HCT116 (cell line): ENCODE measurements at regions not wholly inside any gene's neighbourhood (a gene's known extent, or its start where the extent isn't known, plus 50 kb on each side); places are given as distances from the start of the nearest gene placed in this dataset.
A peak's percentile ranks its signal among the peaks of the same experiment; 100 is the strongest.

Experiments
- ATAC-seq: fragments of 200-7000 bp; cut with Tn5 transposase; 2 replicates; pipeline ENCODE4 v1.9.1; 2020; ENCODE audit warnings: mild to moderate bottlenecking, moderate library complexity
- BruUV-seq: library from RNA; stranded (reverse); fragments of 400-500 nt; replicated peaks from 2 replicates; lab custom pipeline; 2021; lab: Mats Ljungman, UMichigan
- CTCF ChIA-PET: fragments of 300-600 bp; sonication (Branson Sonifier 250); formaldehyde crosslinking; loops from one replicate; lab custom pipeline; 2021; ENCODE audit warnings: antibody characterized with exemption; lab: Charles Lee
- POLR2A ChIA-PET: fragments of 300-600, 350-600 bp; sonication (Branson Sonifier 250); formaldehyde crosslinking; loops from one replicate; lab custom pipeline; 2021; ENCODE audit warnings: antibody characterized with exemption; lab: Charles Lee
- RAD21 ChIA-PET, 2 experiments: fragments of 300-600 bp; sonication (Branson Sonifier 250); formaldehyde crosslinking; loops; one replicate each; lab custom pipeline; 2023; ENCODE audit warnings: low total read pairs in 2 of 2; ENCODE audit not compliant: uncharacterized antibody in 2 of 2, unreplicated experiment in 2 of 2, low non-redundant PET in 1 of 2; lab: Charles Lee
- DNase-seq: peaks from one replicate; pipeline ENCODE4 v3.0.0-alpha.2; 2010; ENCODE audit warnings: low read depth, low spot score
- H2AFZ ChIP-seq: fragments of 200-600 bp; shearing (Covaris generic), sonication (generic); 2 replicates; pipeline ENCODE4 v1.6.1; 2017; ENCODE audit warnings: low read depth, mixed run types, mixed read lengths, antibody characterized with exemption, low read length; ENCODE audit not compliant: poor library complexity, severe bottlenecking
- H3K27ac ChIP-seq: 2 replicates; pipeline ENCODE4 v1.5.1; 2012; ENCODE audit warnings: low read depth, low read length
- H3K27me3 ChIP-seq: fragments of 200-600 bp; sonication (generic); 2 replicates; pipeline ENCODE4 v1.6.1; 2016; ENCODE audit warnings: mixed run types, low read length, mixed read lengths; ENCODE audit not compliant: insufficient read depth
- H3K36me3 ChIP-seq, 2 experiments: fragments of 200-500 bp in 1 of 2; fragments of 200-600 bp in 1 of 2; sonication (Bioruptor generic) in 1 of 2; sonication (generic) in 1 of 2; 2 replicates each; pipeline versions ENCODE4 v1.5.1 to v1.6.1; 2014 to 2016; ENCODE audit warnings: low read length in 2 of 2, inconsistent platforms in 1 of 2, mixed read lengths in 1 of 2, mixed run types in 1 of 2; ENCODE audit not compliant: insufficient read depth in 2 of 2, control insufficient read depth in 1 of 2
- H3K4me1 ChIP-seq, 2 experiments: fragments of 200-600 bp in 1 of 2; sonication (generic) in 1 of 2; 2 replicates each; pipeline versions ENCODE4 v1.5.1 to v1.6.1; 2012 to 2017; ENCODE audit warnings: low read length in 2 of 2, inconsistent platforms in 1 of 2, mild to moderate bottlenecking in 1 of 2, mixed read lengths in 1 of 2, mixed run types in 1 of 2, moderate library complexity in 1 of 2; ENCODE audit not compliant: insufficient read depth in 2 of 2, control insufficient read depth in 1 of 2
- H3K4me2 ChIP-seq: fragments of 200-600 bp; sonication (generic); 2 replicates; pipeline ENCODE4 v1.6.1; 2017; ENCODE audit warnings: mixed run types, low read length, mixed read lengths
- H3K4me3 ChIP-seq, 2 experiments: fragments of 200-600 bp in 1 of 2; sonication (generic) in 1 of 2; replicated peaks in 1 of 2; 2 replicates each; pipeline ENCODE4 v1.5.1; 2011 to 2016; ENCODE audit warnings: low read length in 2 of 2, control low read depth in 1 of 2, low read depth in 1 of 2, mild to moderate bottlenecking in 1 of 2, mixed read lengths in 1 of 2, mixed run types in 1 of 2
- H3K79me2 ChIP-seq: fragments of 200-600 bp; sonication (generic); 2 replicates; pipeline ENCODE4 v1.6.1; 2017; ENCODE audit warnings: mild to moderate bottlenecking, mixed run types, low read length, moderate library complexity, mixed read lengths; ENCODE audit not compliant: insufficient read depth
- H3K9ac ChIP-seq: fragments of 200-600 bp; sonication (generic); 2 replicates; pipeline ENCODE4 v1.6.1; 2016; ENCODE audit warnings: low read length, mixed read lengths
- H3K9me2 ChIP-seq: fragments of 200-600 bp; sonication (generic), shearing (Covaris generic); 2 replicates; pipeline ENCODE4 v1.6.1; 2017; ENCODE audit warnings: mixed run types, mild to moderate bottlenecking, moderate library complexity; ENCODE audit not compliant: insufficient read depth
- H3K9me3 ChIP-seq, 2 experiments: fragments of 200-500 bp in 1 of 2; fragments of 200-600 bp in 1 of 2; sonication (Bioruptor generic) in 1 of 2; sonication (generic) in 1 of 2; 2 replicates each; pipeline ENCODE4 v1.6.1; 2014 to 2017; ENCODE audit warnings: low read length in 2 of 2, mixed read lengths in 2 of 2, inconsistent platforms in 1 of 2, low read depth in 1 of 2, mild to moderate bottlenecking in 1 of 2, mixed run types in 1 of 2, moderate library complexity in 1 of 2; ENCODE audit not compliant: control insufficient read depth in 1 of 2, insufficient read depth in 1 of 2
- H4K20me1 ChIP-seq: fragments of 200-600 bp; sonication (generic), shearing (Covaris generic); 2 replicates; pipeline ENCODE4 v1.6.1; 2017; ENCODE audit warnings: mixed run types, mild to moderate bottlenecking, moderate library complexity; ENCODE audit not compliant: insufficient read depth
- EGR1 ChIP-seq: IDR thresholded peaks from 2 replicates; pipeline ENCODE4 v1.6.1; 2012; ENCODE audit warnings: low read depth
- FOSL1 ChIP-seq: IDR thresholded peaks from 2 replicates; pipeline ENCODE4 v1.6.1; 2012; ENCODE audit warnings: low read depth
- JUND ChIP-seq: IDR thresholded peaks from 2 replicates; pipeline ENCODE4 v1.6.1; 2012
- POLR2A ChIP-seq: IDR thresholded peaks from 2 replicates; pipeline ENCODE4 v1.7.0; 2011; ENCODE audit warnings: borderline replicate concordance; ENCODE audit not compliant: insufficient read depth, insufficient read length; ENCODE audit errors: extremely low read depth
- POLR2AphosphoS5 ChIP-seq: IDR thresholded peaks from 2 replicates; pipeline ENCODE4 v1.6.1; 2011; ENCODE audit warnings: mild to moderate bottlenecking, low read depth, low read length, moderate library complexity
- SIN3A ChIP-seq: IDR thresholded peaks from 2 replicates; pipeline ENCODE4 v1.6.1; 2012; ENCODE audit warnings: low read depth
- SP1 ChIP-seq: IDR thresholded peaks from 2 replicates; pipeline ENCODE4 v1.6.1; 2012; ENCODE audit warnings: low read depth
- ZFX ChIP-seq: fragments of 450-650 bp; IDR thresholded peaks from 2 replicates; pipeline ENCODE4 v1.6.1; 2017
- ZNF274 ChIP-seq: fragments of 200-500 bp; sonication (Bioruptor generic); IDR thresholded peaks from 2 replicates; pipeline ENCODE4 v1.6.1; 2014; ENCODE audit warnings: mild to moderate bottlenecking, low read depth, low read length, inconsistent platforms
- intact Hi-C: fragments of 100-400 bp; cut with micrococcal nuclease; formaldehyde crosslinking; loops from 2 replicates; pipeline ENCODE4 v1.10.0; 2022
- TF ChIP-seq, protein P1 (sequence below): IDR thresholded peaks from 2 replicates; pipeline ENCODE4 v1.6.1; 2012

DNA sequence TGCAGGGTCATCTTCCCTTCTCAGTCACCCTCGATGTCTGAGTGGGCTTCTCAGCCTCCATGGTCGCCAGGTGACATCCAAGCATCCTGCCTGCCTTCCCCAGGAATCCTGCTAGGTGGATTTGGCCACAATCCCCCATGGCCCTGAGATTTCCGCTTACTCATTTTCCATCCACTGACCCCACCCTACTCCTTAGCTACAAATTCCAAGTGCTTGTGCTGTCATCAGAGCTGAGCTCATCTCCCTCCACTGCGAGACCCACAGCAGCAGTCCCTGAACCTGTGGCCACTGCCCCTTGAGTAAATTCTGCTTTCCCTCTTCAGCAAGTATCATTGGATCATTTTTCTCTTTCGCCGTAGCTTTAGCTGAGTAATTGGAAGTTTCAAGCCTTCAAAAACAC is 90.5 kb upstream of the ANKRD10 start:
- peak overlapping the region in 1 of 2 experiments; percentile 1; a peak in 1 of 4 replicates for H3K4me3 ChIP-seq
- ATAC-seq = peak; percentile 72
- no peaks in the 10 kb centered on the region for H3K9me3 ChIP-seq
- peak; percentile 59 for DNase-seq
- peaks cover 9 to 42% of the 10 kb centered on the region in 2 experiments for H3K4me1 ChIP-seq
- peak overlapping the region; percentile 60 for H3K4me2 ChIP-seq
- peak overlapping the region; percentile 43 for H3K27ac ChIP-seq
- POLR2A ChIA-PET = no interaction called here
- no peaks in the 10 kb centered on the region for H3K9me2 ChIP-seq
- no peaks in the 10 kb centered on the region for H4K20me1 ChIP-seq
- H2AFZ ChIP-seq = peak overlapping the region; percentile 19
- intact Hi-C loops = no loop called here
- no TSS peak for BruUV-seq
- TF ChIP-seq JUND (peak; percentile 58), FOSL1 (peak; percentile 46; the same call in 1 of the 2 replicates), SIN3A (0 out of 2 replicates have a peak, but pooled peaks have one; percentile 44), SP1 (peak; percentile 80), ZNF274 (no peak), POLR2AphosphoS5 (peak; percentile 33; the same call in 1 of the 2 replicates), POLR2A (peak; percentile 55)
- TF ChIP-seq, protein P1, sequence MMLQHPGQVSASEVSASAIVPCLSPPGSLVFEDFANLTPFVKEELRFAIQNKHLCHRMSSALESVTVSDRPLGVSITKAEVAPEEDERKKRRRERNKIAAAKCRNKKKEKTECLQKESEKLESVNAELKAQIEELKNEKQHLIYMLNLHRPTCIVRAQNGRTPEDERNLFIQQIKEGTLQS = no peak
- no peaks in the 10 kb centered on the region for H3K36me3 ChIP-seq
- CTCF ChIA-PET = no interaction called here
- H3K79me2 ChIP-seq = no peaks in the 10 kb centered on the region
- RAD21 ChIA-PET = no interaction called here
- H3K9ac ChIP-seq = peak overlapping the region; percentile 43
- no peaks in the 10 kb centered on the region for H3K27me3 ChIP-seq

DNA sequence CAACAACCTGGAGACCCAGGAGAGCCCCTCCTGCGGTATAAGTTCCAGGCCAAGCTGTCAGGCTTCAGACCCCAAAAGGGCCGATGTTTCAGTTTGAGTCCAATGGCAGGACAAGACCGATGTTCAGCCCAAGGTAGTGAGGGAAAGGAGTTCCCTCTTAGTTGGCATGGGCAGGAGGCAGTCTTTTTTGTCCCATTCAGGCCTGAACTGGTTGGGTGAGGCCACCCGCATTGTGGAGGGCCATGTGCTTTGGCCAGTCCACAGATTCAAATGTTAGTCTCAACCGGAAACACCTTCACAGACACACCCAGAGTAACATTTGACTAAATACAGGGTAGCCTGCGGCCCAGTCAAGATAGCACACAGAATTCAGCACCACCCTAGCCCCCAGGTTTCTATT is 89.6 kb upstream of the ANKRD10 start:
- Histone ChIP-seq H3K27ac (no peak overlapping the region), H3K9me2 (no peaks in the 10 kb centered on the region), H3K9ac (peak overlapping the region; percentile 43), H2AFZ (peak overlapping the region; percentile 24), H3K4me1 (peaks cover 9 to 42% of the 10 kb centered on the region in 2 experiments), H3K27me3 (no peaks in the 10 kb centered on the region), H3K9me3 (no peaks in the 10 kb centered on the region), H3K4me3 (no peak overlapping the region), H3K79me2 (no peaks in the 10 kb centered on the region), H3K4me2 (0 out of 2 replicates have a peak overlapping the region, but pooled peaks have one; percentile 1), H4K20me1 (no peaks in the 10 kb centered on the region), H3K36me3 (no peaks in the 10 kb centered on the region)
- POLR2A ChIA-PET = no interaction called here
- intact Hi-C loops = no loop called here
- no TSS peak for BruUV-seq
- CTCF ChIA-PET = no interaction called here
- ATAC-seq = no peak
- no peak for TF ChIP-seq EGR1
- peak; percentile 54; the same call in 1 of the 2 replicates for TF ChIP-seq ZFX
- TF ChIP-seq JUND = no peak
- DNase-seq = no peak
- RAD21 ChIA-PET = no interaction called here
